ENCODE measurements at regions not wholly inside any gene's neighbourhood (a gene's known extent, or its start where the extent isn't known, plus 50 kb on each side); places are given as distances from the start of the nearest gene placed in this dataset.

DNA sequence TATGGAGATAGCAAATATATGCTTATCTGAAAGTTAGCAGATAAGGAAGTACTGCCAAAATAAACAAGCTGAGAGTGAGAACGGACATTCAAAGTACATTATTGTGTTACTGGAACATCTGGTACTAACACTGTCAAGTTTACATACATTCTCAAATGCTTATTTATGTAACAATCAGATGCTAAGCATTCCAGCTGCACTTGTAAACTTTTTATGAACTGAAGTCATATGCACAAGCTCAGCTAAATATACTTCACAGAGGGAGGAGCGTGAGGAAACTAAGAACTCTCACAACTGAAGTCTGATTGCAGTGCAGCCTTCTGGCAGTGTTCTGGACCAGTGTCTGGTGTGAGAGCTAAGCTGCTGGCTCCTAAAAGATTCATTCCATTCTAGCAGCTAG is 223.7 kb upstream of the NANOGP8 start:
- no peaks in the 10 kb centered on the region for H3K36me3 Mint-ChIP-seq (ENCODE audit: low read depth)
- peaks cover 41% of the 10 kb centered on the region for H3K4me1 Mint-ChIP-seq
- TF ChIP-seq, protein P1, sequence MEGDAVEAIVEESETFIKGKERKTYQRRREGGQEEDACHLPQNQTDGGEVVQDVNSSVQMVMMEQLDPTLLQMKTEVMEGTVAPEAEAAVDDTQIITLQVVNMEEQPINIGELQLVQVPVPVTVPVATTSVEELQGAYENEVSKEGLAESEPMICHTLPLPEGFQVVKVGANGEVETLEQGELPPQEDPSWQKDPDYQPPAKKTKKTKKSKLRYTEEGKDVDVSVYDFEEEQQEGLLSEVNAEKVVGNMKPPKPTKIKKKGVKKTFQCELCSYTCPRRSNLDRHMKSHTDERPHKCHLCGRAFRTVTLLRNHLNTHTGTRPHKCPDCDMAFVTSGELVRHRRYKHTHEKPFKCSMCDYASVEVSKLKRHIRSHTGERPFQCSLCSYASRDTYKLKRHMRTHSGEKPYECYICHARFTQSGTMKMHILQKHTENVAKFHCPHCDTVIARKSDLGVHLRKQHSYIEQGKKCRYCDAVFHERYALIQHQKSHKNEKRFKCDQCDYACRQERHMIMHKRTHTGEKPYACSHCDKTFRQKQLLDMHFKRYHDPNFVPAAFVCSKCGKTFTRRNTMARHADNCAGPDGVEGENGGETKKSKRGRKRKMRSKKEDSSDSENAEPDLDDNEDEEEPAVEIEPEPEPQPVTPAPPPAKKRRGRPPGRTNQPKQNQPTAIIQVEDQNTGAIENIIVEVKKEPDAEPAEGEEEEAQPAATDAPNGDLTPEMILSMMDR (IDR thresholded peaks at IDR 0.05) = no peak
- DNase-seq = no peak
- H3K9me3 Mint-ChIP-seq = no peaks in the 10 kb centered on the region
- H3K27me3 Mint-ChIP-seq (ENCODE audit: low read depth, poor library complexity) = no peaks in the 10 kb centered on the region
- no peak overlapping the region for H3K27ac Mint-ChIP-seq
- no peak overlapping the region for H3K4me3 Mint-ChIP-seq

GRCh38 chr15:35307676-35308075 is 222.6 kb upstream of the NANOGP8 start:
- DNase-seq = no peak
- Mint-ChIP-seq H3K27ac (no peak overlapping the region), H3K36me3 (ENCODE audit: low read depth) (no peaks in the 10 kb centered on the region), H3K4me3 (no peak overlapping the region), H3K27me3 (ENCODE audit: low read depth, poor library complexity) (no peaks in the 10 kb centered on the region), H3K9me3 (no peaks in the 10 kb centered on the region), H3K4me1 (peaks cover 41% of the 10 kb centered on the region)
- TF ChIP-seq, protein P1 (IDR thresholded peaks at IDR 0.05) = no peak

GRCh38 chr15:35307026-35307425 is 221.9 kb upstream of the NANOGP8 start:
- Mint-ChIP-seq H3K27ac (peak overlapping the region; percentile 96), H3K9me3 (no peaks in the 10 kb centered on the region), H3K36me3 (ENCODE audit: low read depth) (no peaks in the 10 kb centered on the region), H3K27me3 (ENCODE audit: low read depth, poor library complexity) (no peaks in the 10 kb centered on the region), H3K4me3 (no peak overlapping the region), H3K4me1 (peaks cover 41% of the 10 kb centered on the region)
- TF ChIP-seq, protein P1 (IDR thresholded peaks at IDR 0.05) = no peak
- no peak for DNase-seq

GRCh38 chr15:35306361-35306981 is 221.4 kb upstream of the NANOGP8 start:
- Mint-ChIP-seq H3K27me3 (ENCODE audit: low read depth, poor library complexity) (no peaks in the 10 kb centered on the region), H3K4me1 (peaks cover 41% of the 10 kb centered on the region), H3K27ac (peak overlapping the region; percentile 96), H3K9me3 (no peaks in the 10 kb centered on the region), H3K4me3 (no peak overlapping the region), H3K36me3 (ENCODE audit: low read depth) (no peaks in the 10 kb centered on the region)
- TF ChIP-seq, protein P1 (IDR thresholded peaks at IDR 0.05) = no peak
- no peak for DNase-seq

- Mint-ChIP-seq H3K4me3 (peak overlapping the region; percentile 41), H3K27ac (peak overlapping the region; percentile 96), H3K4me1 (peaks cover 41% of the 10 kb centered on the region), H3K27me3 (ENCODE audit: low read depth, poor library complexity) (no peaks in the 10 kb centered on the region), H3K36me3 (ENCODE audit: low read depth) (no peaks in the 10 kb centered on the region), H3K9me3 (no peaks in the 10 kb centered on the region)
- DNase-seq = no peak
- TF ChIP-seq, protein P1 (IDR thresholded peaks at IDR 0.05) = no peak
Observed at GRCh38 chr15:35305946-35306345, 220.9 kb upstream of the NANOGP8 start.

GRCh38 chr15:35305031-35305550 is 220.0 kb upstream of the NANOGP8 start:
- H3K9me3 Mint-ChIP-seq = no peaks in the 10 kb centered on the region
- DNase-seq = no peak
- H3K27ac Mint-ChIP-seq = no peak overlapping the region
- no peaks in the 10 kb centered on the region for H3K36me3 Mint-ChIP-seq (ENCODE audit: low read depth)
- H3K27me3 Mint-ChIP-seq (ENCODE audit: low read depth, poor library complexity) = no peaks in the 10 kb centered on the region
- H3K4me1 Mint-ChIP-seq = peaks cover 41% of the 10 kb centered on the region
- TF ChIP-seq, protein P1 (IDR thresholded peaks at IDR 0.05) = no peak
- no peak overlapping the region for H3K4me3 Mint-ChIP-seq

Measured in nephron progenitor cell (in vitro differentiated cells).